ENCODE measurements at regions not wholly inside any gene's neighbourhood (a gene's known extent, or its start where the extent isn't known, plus 50 kb on each side); places are given as distances from the start of the nearest gene placed in this dataset.
"Not testable (repeated sequence)": the region's sequence is repeated elsewhere in the genome, so short reads cannot be mapped to it uniquely, and the experiment has no call there.

- DNase-seq (ENCODE audit: low read depth), result no peak
Observed at GRCh38 chr2:237214963-237215362, 129.3 kb downstream of the COPS8 start.

DNA sequence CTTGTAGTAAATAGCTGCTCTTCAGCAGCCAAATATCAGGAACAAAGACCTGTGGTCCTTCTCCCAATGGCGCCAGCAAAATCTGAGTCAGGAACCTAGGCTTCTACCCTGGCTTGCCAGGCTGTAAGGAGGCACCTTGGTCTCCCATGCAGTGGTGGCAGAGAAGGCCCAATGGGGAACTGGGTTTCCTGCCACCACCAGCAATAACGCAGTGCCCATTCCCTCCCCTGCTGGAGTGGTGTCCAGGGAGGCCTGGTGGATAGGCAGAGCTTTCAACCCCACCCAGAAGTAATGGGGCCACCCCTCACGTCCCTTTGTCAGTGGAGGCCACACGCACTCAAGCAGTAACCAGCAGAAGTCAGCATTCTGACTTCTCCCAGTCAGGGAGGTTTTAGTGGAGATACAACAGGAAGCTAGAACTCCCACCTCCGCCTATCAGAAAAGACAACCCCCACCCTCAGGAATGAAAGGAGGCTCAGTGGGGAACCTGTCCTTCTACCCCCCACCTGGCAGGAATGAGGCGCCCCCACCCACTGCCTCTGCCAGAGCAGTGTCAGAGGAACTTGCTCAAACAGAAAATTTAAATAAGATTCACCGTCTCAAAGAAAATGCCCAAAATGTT is 132.4 kb downstream of the COPS8 start:
- DNase-seq (ENCODE audit: low read depth), result no peak

GRCh38 chr2:237218756-237219155 is 133.1 kb downstream of the COPS8 start:
- peak; percentile 59 for DNase-seq (ENCODE audit: low read depth)

GRCh38 chr2:237219826-237220225 is 134.1 kb downstream of the COPS8 start:
- no peak for DNase-seq (ENCODE audit: low read depth)

DNA sequence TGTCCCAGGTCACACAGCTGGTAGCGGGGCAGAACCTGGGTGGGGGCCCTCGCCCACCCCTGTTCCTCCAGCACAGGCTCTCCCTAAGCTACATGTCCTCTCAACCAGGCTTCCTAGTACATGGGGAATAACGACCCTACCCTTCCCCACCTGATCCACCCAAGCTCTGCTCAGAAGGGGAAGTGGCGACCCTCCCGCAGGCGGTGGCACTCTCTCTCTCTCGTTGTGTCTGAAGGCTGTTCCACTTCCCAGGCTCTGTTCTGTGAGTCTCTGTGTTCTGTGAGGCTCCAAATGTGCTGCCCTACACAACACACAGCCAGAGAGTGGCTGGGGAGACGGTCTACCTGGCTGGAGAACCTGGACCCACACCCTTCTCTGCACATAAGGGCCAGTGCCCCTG is 135.8 kb downstream of the COPS8 start:
- no peak for DNase-seq (ENCODE audit: low read depth)

- peak; percentile 92 for DNase-seq (ENCODE audit: low read depth)
Observed at GRCh38 chr2:237222178-237222577, 136.5 kb downstream of the COPS8 start.

DNA sequence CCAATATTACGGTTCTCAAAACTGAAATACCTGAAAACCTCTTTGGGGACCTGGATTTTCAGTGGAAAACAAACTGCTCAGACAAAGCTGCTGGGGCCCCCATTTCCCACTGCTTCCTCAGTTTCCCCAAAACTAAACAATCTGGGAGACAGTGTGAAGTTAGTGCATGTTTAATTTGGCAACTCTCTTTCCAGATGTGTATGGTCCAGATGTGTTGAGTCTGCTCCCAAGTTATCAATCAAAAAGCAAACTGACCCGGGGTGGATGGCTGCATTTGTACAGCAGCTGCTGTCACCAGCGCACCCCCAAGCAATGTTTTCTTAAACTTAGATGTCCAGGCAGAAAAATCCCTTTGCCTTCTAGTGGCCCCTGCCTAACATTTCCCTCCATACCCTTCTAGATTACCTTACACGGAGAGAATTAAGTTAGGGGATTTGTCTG is 136.9 kb downstream of the COPS8 start:
- DNase-seq (ENCODE audit: low read depth), result peak; percentile 51

DNA sequence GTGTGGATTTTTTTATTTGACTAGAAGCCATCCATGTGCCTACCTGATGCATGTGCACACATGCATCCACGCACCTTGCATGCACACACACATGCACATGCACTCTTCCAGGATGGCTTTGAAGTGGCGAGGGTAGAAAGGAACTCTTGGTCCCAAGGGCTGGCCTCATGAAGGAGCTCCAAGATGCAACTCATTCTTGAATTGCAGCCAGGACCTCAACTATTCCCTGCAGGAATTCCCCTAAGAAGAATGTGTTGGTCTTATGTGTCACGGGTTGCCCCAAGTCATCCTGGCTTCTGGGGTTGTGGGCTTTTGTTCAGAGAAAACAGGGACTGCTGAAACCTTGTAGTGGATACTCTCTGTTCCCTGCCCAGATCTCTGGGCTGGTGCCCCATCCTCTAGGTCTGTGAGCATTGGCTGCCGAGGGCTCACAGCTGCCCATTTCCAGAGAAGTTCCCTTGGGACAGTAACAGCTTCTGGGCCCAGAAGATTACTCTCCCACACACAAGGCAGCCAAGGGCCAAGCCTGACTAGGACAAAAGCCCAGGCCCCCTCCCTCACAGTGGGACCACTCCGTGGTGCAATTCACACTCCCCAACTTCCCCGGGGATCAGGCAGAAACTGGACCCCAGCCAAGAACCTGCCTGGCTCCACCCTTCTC is 137.6 kb downstream of the COPS8 start:
- peak; percentile 100 for DNase-seq (ENCODE audit: low read depth)

DNA sequence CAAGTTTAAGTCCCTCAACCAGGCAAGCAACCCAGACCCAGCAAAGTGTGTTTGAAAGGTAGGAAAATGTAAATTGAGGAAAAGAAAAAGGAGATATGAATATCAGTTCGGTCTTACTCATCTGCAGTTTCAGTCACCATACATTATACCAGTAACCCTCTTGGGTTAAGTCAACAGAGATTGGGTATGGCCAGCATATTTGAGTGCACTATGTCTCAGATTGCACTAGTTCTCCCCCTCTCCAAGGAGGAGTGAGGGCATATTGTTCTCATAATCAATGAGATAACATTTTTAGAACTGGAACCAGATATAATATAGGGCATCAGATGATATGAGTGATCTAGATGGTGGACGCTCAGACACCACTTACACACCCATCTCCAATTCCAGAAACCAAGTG is 141.5 kb downstream of the COPS8 start:
- no peak for DNase-seq (ENCODE audit: low read depth)

DNA sequence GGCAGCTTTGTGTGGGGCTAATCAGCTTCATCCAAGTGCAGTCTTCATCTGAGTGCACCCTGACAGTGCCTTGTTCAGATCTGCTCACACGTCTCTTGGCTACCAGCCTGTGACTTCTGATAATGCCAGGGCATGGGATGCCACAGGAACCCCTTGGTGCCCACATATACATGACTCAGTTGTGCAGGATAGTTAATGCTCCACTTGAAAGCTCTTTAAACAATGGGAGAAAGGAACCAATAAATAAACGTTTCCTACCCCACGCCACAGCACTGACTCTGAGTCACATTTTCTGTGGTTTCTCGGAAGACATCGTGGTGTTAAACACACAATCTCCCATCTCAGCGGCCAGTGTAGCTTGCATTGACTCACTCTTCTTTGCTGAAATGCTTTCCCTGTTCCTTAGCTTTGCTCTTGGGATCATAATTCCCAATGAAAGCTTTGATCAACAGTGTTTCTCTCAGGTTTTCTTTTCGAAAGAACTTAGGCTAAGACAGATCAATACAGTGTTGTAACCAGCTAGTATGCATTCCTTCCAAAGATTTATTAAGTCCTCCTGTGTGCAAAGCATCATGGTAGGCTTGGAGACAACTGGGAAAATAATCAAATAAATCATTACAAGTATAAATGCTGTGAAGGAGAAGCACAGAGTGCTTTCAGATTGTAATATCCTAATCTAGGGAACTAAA is 142.0 kb downstream of the COPS8 start:
- DNase-seq (ENCODE audit: low read depth), result peak; percentile 98

DNA sequence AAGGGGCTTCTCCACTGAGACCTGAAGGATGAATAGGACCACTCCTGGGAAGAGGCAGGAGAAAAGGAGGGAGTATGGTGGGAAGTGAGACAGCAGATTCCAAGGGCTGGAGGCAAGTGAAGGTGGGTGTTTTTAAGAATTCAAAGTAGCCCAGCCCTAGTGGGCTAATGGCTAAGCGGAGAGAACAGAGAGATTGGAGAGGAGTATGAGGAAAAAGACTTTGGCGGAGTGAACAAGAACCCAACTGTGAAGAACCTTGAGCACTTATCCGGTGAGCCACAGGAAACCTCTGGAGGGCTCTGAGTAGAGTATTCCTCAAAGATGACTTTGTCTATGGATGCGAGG is 142.6 kb downstream of the COPS8 start:
- no peak for DNase-seq (ENCODE audit: low read depth)

DNA sequence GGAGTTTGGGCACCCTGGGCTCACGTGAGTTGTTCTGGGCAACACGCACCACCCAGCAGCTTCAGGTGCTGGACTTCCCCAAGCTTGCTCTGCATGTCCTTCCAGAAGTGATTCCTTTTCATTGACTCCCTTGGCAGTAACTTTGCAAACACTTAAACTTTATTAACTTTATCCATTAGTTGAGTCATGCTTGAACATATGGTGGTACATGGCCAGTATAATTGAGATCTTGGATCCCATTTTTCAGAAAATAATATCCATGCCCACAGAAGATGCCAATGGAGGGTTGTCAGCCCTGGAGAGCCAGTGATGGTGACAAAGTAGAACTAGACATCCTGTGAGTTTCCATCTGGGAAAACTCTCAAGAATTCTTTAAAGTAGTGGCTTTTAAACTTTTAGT is 144.2 kb downstream of the COPS8 start:
- DNase-seq (ENCODE audit: low read depth), result no peak

GRCh38 chr2:237230355-237230754 is 144.7 kb downstream of the COPS8 start:
- DNase-seq (ENCODE audit: low read depth), result no peak

DNA sequence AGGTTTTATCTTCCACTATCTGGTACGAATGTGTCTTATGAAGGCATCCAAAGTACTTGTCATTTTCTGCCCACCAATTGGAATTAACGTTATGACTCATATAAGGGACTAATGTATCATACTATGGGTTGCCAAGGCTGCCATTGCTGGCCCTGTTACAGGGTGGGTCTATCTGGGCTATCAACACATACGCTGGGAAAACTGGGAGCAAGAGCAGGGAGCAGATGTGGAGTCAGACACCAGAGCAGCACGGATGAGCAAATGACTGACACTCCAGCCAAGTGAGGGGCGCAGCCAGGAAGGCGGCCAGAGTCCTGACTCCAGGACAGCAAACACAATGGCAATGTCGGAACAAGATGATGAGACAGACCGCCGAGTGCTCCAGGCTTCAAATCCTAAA is 145.9 kb downstream of the COPS8 start:
- DNase-seq (ENCODE audit: low read depth), result peak; percentile 55

DNA sequence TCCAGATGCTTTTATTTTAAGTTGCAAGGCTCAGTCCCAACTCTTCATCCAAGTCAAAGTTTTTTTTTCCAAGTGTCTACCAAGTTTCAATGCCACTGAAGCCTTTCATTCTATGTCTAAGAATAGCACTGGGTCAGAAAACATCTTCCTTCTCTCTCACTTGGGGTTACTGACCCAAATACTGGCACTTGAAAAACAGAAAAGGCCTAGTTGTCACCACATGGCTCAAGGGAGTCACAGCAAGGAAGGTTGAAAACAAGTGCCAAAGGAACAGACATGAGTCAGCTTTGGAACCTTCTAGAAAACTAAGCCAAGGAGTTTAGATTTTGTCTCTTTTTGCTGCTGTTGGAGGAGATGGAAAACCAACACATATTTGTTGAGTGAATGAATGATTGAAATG is 146.5 kb downstream of the COPS8 start:
- DNase-seq (ENCODE audit: low read depth), result no peak

DNA sequence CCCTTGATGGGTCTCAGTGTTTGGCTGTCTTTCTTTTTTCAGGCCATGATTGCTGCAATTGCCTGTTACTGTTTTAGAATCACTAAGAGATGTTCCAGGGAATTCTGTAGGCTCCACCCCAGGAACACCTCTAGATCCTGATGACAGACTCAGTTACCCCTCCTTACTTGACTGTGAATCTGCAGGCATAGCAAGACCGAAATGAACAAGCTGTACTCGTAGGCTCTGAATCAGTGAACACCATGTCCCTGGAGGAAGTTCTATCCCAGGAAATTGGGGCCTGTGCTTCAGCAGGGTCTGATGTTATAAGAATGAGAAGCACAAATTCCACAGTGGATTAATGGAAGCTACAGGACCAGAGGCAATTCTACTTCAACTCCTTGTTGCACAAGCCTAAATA is 148.6 kb downstream of the COPS8 start:
- DNase-seq (ENCODE audit: low read depth), result no peak

- peak; percentile 98 for DNase-seq (ENCODE audit: low read depth)
Observed at GRCh38 chr2:237235383-237236095, 149.8 kb downstream of the COPS8 start.

DNA sequence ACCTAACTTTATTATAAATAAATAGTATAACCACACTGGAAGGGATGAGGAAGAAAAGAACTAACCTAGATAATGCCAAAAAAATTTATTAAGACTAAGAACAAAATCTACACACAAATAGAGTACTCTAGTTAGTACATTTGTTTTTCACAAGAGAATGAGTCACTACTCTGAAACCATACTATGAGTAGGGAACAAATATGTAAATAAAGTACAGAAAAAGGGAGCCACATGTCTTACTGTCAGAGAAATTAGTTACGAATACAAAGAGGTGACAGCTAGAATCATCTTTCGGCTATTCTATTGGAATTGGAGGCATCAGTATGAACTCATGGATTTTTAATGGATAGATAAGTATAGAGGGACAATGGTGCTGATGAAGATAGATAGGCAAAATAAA is 150.5 kb downstream of the COPS8 start:
- peak; percentile 49 for DNase-seq (ENCODE audit: low read depth)

DNA sequence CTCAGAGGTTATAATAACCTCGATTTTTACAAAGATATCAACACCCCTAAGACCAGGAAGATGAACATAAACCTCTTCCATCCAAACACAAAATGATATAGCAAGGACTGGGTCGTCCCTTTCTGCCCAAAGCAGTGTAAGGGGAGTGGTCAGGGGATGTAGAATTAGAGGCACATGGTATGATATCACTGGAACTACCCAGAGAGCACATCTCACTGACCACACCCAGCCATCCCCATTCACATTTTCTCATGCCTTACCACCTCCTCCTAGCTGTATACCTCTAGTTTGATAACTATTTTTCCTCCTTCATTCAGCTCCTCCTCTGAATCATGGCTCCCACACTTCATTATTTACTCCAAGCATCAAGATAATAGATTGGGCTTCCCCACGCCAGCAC is 152.6 kb downstream of the COPS8 start:
- no peak for DNase-seq (ENCODE audit: low read depth)

GRCh38 chr2:237240252-237240651 is 154.6 kb downstream of the COPS8 start:
- no peak for DNase-seq (ENCODE audit: low read depth)

DNA sequence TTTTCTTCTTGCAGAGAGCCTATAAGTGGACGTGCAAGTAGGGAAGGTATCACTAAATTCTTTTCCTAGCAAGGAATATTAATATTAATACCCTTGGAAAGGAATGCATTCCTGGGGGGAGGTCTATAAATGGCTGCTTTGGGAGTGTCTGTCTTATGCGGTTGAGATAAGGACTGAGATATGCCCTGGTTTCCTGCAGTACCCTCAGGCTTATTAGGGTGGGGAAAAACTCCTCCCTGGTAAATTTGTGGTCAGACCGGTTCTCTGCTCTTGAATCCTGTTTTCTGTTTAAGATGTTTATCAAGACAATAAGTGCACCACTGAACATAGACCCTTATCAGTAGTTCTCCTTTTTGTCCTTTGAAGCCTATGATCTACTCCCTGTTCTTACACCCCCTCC is 155.2 kb downstream of the COPS8 start:
- DNase-seq (ENCODE audit: low read depth), result not testable (repeated sequence)

- no peak for DNase-seq (ENCODE audit: low read depth)
Observed at GRCh38 chr2:237242091-237242536, 156.4 kb downstream of the COPS8 start.

DNA sequence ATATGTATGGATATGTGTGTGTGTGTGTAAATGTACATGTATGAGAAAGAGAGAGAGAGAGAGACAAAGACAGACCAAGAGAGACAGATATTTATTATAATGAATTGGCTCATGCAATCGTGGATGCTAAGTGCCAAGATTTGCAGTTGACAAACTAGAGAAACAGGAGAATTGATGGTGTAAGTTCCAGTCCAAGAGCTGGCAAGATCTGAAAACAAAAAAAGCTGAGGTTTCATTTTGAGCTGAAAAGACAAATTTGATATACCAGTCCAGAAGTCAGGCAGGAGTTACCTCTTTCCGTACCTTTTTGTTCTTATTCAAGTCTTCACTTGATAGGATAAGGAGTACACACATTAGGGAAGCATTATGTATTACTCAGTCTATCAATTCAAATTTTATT is 157.8 kb downstream of the COPS8 start:
- DNase-seq (ENCODE audit: low read depth), result no peak
